ENCODE measurements at regions not wholly inside any gene's neighbourhood (a gene's known extent, or its start where the extent isn't known, plus 50 kb on each side); places are given as distances from the start of the nearest gene placed in this dataset.

DNA sequence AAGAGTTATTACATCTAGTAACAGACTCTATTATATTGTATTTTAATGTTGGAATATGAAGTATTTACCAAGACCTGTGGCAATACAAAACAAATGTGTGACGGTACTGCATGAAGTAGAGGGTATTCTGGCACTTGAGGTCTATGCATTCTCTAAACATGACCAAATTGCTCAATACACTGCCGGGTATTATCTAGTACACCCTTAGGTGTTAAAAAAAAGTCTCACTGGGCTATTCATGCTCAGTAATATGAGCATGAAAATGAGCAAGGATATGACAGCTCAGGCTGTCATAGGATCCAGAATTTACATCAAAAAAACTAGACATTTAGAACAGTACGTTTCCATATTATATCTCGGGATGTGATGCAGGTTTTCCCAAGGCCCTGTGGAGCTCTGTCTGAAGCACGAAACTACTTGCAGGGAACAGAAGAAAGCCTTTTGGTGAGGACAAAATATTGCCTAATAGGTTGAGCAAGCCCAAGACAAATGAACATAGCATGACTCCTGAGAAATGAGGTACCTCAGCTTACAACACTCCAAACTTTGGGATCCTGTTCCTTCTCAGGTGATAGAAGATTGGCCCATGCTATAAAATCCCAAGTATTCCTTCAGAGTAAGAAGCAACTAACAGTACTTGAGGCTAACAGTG lies 74.1 kb upstream of the MAOA start:
- H3K4me3 Mint-ChIP-seq, result no peak overlapping the region
- no peaks in the 10 kb centered on the region for H3K4me1 Mint-ChIP-seq
- H3K9me3 Mint-ChIP-seq, result no peaks in the 10 kb centered on the region
- H3K36me3 Mint-ChIP-seq (ENCODE audit: low read depth), result no peaks in the 10 kb centered on the region
- no peak overlapping the region for H3K27ac Mint-ChIP-seq
- ATAC-seq (replicated peaks), result no peak
- peaks cover 4% of the 10 kb centered on the region for H3K27me3 Mint-ChIP-seq

DNA sequence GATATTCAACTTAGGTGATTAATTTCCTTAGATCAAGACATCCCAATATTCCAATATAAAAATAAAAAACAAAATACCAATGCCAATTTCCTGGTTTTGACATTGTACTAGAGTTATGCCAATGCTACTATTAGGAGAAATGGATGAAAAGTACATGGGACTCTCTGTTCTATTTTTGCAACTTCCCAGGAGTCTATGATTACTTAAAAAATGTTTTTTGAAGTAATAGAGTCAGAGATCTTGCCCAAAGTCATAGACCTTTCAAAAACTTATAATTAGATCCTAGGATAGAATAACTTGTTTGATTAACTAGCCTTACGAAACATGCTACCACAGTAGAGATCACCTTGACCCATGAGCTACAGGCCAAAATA lies 73.6 kb upstream of the MAOA start:
- ATAC-seq (replicated peaks), result no peak
- Mint-ChIP-seq H3K36me3 (ENCODE audit: low read depth) (no peaks in the 10 kb centered on the region), H3K27me3 (peaks cover 4% of the 10 kb centered on the region), H3K4me3 (no peak overlapping the region), H3K9me3 (no peaks in the 10 kb centered on the region), H3K27ac (no peak overlapping the region), H3K4me1 (no peaks in the 10 kb centered on the region)

- no peak for ATAC-seq (replicated peaks)
- Mint-ChIP-seq H3K9me3 (no peaks in the 10 kb centered on the region), H3K27me3 (no peaks in the 10 kb centered on the region), H3K27ac (no peak overlapping the region), H3K36me3 (ENCODE audit: low read depth) (no peaks in the 10 kb centered on the region), H3K4me1 (no peaks in the 10 kb centered on the region), H3K4me3 (no peak overlapping the region)
Observed at GRCh38 chrX:43585922-43586321, 70.2 kb upstream of the MAOA start.

- H3K4me1 Mint-ChIP-seq, result no peaks in the 10 kb centered on the region
- H3K27ac Mint-ChIP-seq, result no peak overlapping the region
- H3K4me3 Mint-ChIP-seq, result no peak overlapping the region
- H3K27me3 Mint-ChIP-seq, result no peaks in the 10 kb centered on the region
- H3K9me3 Mint-ChIP-seq, result no peaks in the 10 kb centered on the region
- H3K36me3 Mint-ChIP-seq (ENCODE audit: low read depth), result no peaks in the 10 kb centered on the region
- ATAC-seq (replicated peaks), result no peak
Observed at GRCh38 chrX:43586830-43587229, 69.3 kb upstream of the MAOA start.

DNA sequence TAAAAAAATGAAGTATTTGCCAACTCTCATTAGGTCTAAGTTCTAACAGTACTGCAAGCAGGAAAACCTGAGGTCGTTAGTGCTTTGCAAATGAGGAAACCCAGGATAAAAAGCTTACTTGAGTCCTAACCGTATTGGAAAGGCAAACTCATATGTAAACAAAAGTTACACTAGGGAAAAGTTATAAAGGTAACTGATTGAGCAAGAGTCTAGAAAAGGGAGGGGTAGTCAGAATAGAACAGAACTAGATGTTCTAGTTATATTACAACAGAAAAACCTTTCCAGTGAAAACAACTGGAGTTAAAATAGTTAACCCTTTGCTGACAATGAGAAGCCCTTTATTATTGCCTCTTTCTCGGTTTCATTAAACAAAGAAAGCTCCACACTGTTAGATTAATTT lies 66.4 kb upstream of the MAOA start:
- no peak overlapping the region for H3K27ac Mint-ChIP-seq

GRCh38 chrX:43590150-43590549 lies 65.9 kb upstream of the MAOA start:
- no peak for ATAC-seq (replicated peaks)
- Mint-ChIP-seq H3K9me3 (peaks cover 4% of the 10 kb centered on the region), H3K4me1 (no peaks in the 10 kb centered on the region), H3K27me3 (peaks cover 4% of the 10 kb centered on the region), H3K4me3 (no peak overlapping the region), H3K27ac (no peak overlapping the region), H3K36me3 (ENCODE audit: low read depth) (no peaks in the 10 kb centered on the region)

More for the DNA sequence above, 66.4 kb upstream of the MAOA start:
- peaks cover 4% of the 10 kb centered on the region for H3K9me3 Mint-ChIP-seq
- H3K4me3 Mint-ChIP-seq, result no peak overlapping the region
- no peak for ATAC-seq (replicated peaks)
- H3K36me3 Mint-ChIP-seq (ENCODE audit: low read depth), result no peaks in the 10 kb centered on the region
- peaks cover 4% of the 10 kb centered on the region for H3K27me3 Mint-ChIP-seq
- no peaks in the 10 kb centered on the region for H3K4me1 Mint-ChIP-seq

- Mint-ChIP-seq H3K27me3 (peaks cover 4% of the 10 kb centered on the region), H3K9me3 (peaks cover 4% of the 10 kb centered on the region), H3K36me3 (ENCODE audit: low read depth) (no peaks in the 10 kb centered on the region), H3K4me3 (no peak overlapping the region), H3K4me1 (no peaks in the 10 kb centered on the region), H3K27ac (no peak overlapping the region)
- no peak for ATAC-seq (replicated peaks)
Observed at GRCh38 chrX:43592597-43592996, 63.5 kb upstream of the MAOA start.

GRCh38 chrX:43595931-43596330 lies 60.2 kb upstream of the MAOA start:
- Mint-ChIP-seq H3K36me3 (ENCODE audit: low read depth) (no peaks in the 10 kb centered on the region), H3K27ac (no peak overlapping the region), H3K9me3 (peaks cover 4% of the 10 kb centered on the region)

GRCh38 chrX:43604753-43605152 lies 51.3 kb upstream of the MAOA start:
- ATAC-seq (replicated peaks), result peak; percentile 65
- Mint-ChIP-seq H3K4me3 (peak overlapping the region; percentile 40), H3K9me3 (no peaks in the 10 kb centered on the region), H3K4me1 (no peaks in the 10 kb centered on the region), H3K27ac (peak overlapping the region; percentile 59), H3K27me3 (no peaks in the 10 kb centered on the region), H3K36me3 (ENCODE audit: low read depth) (no peaks in the 10 kb centered on the region)

More at GRCh38 chrX:43595931-43596330, 60.2 kb upstream of the MAOA start:
- Mint-ChIP-seq H3K27me3 (peaks cover 4% of the 10 kb centered on the region), H3K4me3 (no peak overlapping the region), H3K4me1 (no peaks in the 10 kb centered on the region)
- no peak for ATAC-seq (replicated peaks)

DNA sequence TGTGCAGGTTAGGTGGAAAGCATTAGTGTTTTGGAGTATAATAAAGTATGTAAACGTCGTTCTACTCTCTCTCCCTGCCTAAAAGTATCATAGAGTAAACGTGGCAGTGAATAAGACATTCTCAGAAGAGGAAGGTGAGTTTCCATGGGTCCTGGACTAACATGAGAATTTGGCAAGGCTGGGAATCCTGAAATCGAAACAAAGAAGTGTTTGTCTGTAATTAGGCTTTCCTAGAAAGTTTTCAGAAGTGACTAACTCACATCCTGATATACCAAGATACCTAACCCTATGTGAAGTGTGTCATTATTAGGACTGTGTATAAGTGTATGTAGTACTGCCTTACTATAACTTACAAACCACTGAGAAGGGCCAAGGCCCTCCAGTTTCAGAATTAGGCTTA lies 50.7 kb upstream of the MAOA start:
- Mint-ChIP-seq H3K9me3 (no peaks in the 10 kb centered on the region), H3K4me1 (no peaks in the 10 kb centered on the region), H3K36me3 (ENCODE audit: low read depth) (no peaks in the 10 kb centered on the region), H3K27me3 (no peaks in the 10 kb centered on the region), H3K27ac (peak overlapping the region; percentile 59), H3K4me3 (peak overlapping the region; percentile 40)
- no peak for ATAC-seq (replicated peaks)
